ENCODE measurements at regions not wholly inside any gene's neighbourhood (a gene's known extent, or its start where the extent isn't known, plus 50 kb on each side); places are given as distances from the start of the nearest gene placed in this dataset. TPM values are rescaled to one million over a fixed set of nuclear protein-coding genes. Genes with fewer than 3 reads are reported as not detected.

GRCh38 chr5:17163221-17163620, 54.2 kb upstream of the BASP1 start:
- no peak overlapping the region for H4K8ac ChIP-seq (ENCODE audit: low read length)
- no peak overlapping the region for H2AK5ac ChIP-seq (ENCODE audit: low read length, severe bottlenecking)
- no peak overlapping the region for H2AFZ ChIP-seq (ENCODE audit: low read depth, low read length)
- H2BK5ac ChIP-seq (ENCODE audit: low read depth, low read length, poor library complexity, severe bottlenecking), result no peak overlapping the region
- H2BK120ac ChIP-seq (ENCODE audit: low read depth, low read length), result no peak overlapping the region
- peaks cover 2% of the 10 kb centered on the region for H3K4me1 ChIP-seq (ENCODE audit: control insufficient read depth, insufficient read depth, low read depth, low read length)
- H3K9me3 ChIP-seq (ENCODE audit: control insufficient read depth, low read length), result no peaks in the 10 kb centered on the region
- H3K9ac ChIP-seq (ENCODE audit: low read length), result no peak overlapping the region
- no peak overlapping the region for H2BK12ac ChIP-seq (ENCODE audit: low read length in 2 of 2)
- no peak overlapping the region for H3K27ac ChIP-seq (ENCODE audit: low read length, poor library complexity, severe bottlenecking)
- H3K23ac ChIP-seq (ENCODE audit: low read length in 2 of 2), result no peak overlapping the region
- no peak overlapping the region for H4K91ac ChIP-seq (ENCODE audit: low read length)
- no peaks in the 10 kb centered on the region for H3K36me3 ChIP-seq (ENCODE audit: control insufficient read depth in 1 of 2, insufficient read depth in 2 of 2, low read depth in 1 of 2, low read length in 2 of 2)
- no peaks in the 10 kb centered on the region for H3K79me1 ChIP-seq (replicated peaks; ENCODE audit: low read length, poor library complexity, severe bottlenecking)
- no peak for DNase-seq
- H3K27me3 ChIP-seq (ENCODE audit: control insufficient read depth in 1 of 2, insufficient read depth in 1 of 2, low read length in 2 of 2), result peaks cover 0 to 8% of the 10 kb centered on the region in 2 experiments
- H3K4ac ChIP-seq (ENCODE audit: low read depth in 1 of 2, low read length in 2 of 2), result no peak overlapping the region
- no peak overlapping the region for H3K4me2 ChIP-seq (ENCODE audit: low read length, poor library complexity, severe bottlenecking)
- H3K14ac ChIP-seq (ENCODE audit: low read length in 2 of 2), result no peak overlapping the region
- H3K18ac ChIP-seq (ENCODE audit: low read depth in 1 of 2, low read length in 2 of 2), result no peak overlapping the region
- H2BK15ac ChIP-seq (ENCODE audit: low read depth, poor library complexity, severe bottlenecking), result no peak overlapping the region
- no peak overlapping the region for H3K4me3 ChIP-seq (ENCODE audit: insufficient read depth in 1 of 2, low read depth in 1 of 2, low read length in 2 of 2)

DNA sequence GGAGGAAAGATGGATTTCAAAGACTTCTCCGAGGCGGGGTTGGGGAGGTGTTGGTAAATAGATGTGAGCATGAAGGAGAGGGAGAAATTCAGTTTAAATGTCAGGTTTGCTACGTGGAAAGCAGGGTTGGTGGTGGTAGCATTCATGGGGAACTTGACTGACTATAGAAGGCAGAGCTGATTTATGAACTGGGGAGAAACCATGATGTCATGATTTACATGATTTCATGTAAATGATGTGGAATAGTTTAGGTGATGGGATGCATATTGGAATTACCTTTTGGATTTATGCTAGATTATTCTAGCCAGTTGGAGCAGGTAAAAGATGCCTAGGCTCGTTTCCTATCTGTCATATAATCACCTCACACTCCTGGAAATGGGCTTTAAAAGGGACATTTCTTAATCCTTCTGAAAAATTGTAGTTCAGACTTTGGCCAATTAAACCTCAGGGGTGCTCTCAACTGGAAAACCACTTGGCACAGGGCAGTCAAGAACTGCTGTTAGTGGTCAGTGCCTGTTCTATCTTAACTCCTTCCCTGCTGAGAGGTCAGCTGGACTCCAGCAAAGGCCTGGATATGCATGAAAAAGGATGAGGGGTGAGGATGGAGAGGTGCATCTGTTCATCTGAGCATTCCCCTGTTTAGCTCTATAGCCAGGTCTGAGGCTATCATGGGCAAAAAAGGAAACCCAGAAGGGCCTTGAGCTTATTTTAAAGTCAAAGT, 50.1 kb upstream of the BASP1 start:
- H4K8ac ChIP-seq (ENCODE audit: low read length), result peak overlapping the region; percentile 29
- H2BK5ac ChIP-seq (ENCODE audit: low read depth, low read length, poor library complexity, severe bottlenecking), result no peak overlapping the region
- H2BK12ac ChIP-seq (ENCODE audit: low read length in 2 of 2), result peak overlapping the region; percentile 29 to 61
- H3K4me2 ChIP-seq (ENCODE audit: low read length, poor library complexity, severe bottlenecking), result no peak overlapping the region
- H3K18ac ChIP-seq (ENCODE audit: low read depth in 1 of 2, low read length in 2 of 2), result peak overlapping the region; percentile 13 to 27
- H3K36me3 ChIP-seq (ENCODE audit: control insufficient read depth in 1 of 2, insufficient read depth in 2 of 2, low read depth in 1 of 2, low read length in 2 of 2), result no peaks in the 10 kb centered on the region
- no peak overlapping the region for H3K14ac ChIP-seq (ENCODE audit: low read length in 2 of 2)
- H4K91ac ChIP-seq (ENCODE audit: low read length), result peak overlapping the region; percentile 5
- peaks cover 0 to 8% of the 10 kb centered on the region in 2 experiments for H3K27me3 ChIP-seq (ENCODE audit: control insufficient read depth in 1 of 2, insufficient read depth in 1 of 2, low read length in 2 of 2)
- no peaks in the 10 kb centered on the region for H3K4me1 ChIP-seq (ENCODE audit: control insufficient read depth, insufficient read depth, low read depth, low read length)
- no peak for DNase-seq
- H3K4me3 ChIP-seq (ENCODE audit: insufficient read depth in 1 of 2, low read depth in 1 of 2, low read length in 2 of 2), result no peak overlapping the region
- no peak overlapping the region for H2AFZ ChIP-seq (ENCODE audit: low read depth, low read length)
- 71% methylated on average over 4 of the region's 4 CpGs for WGBS
- peak overlapping the region in 1 of 2 experiments; percentile 15 for H3K4ac ChIP-seq (ENCODE audit: low read depth in 1 of 2, low read length in 2 of 2)
- H3K9me3 ChIP-seq (ENCODE audit: control insufficient read depth, low read length), result no peaks in the 10 kb centered on the region
- H2AK5ac ChIP-seq (ENCODE audit: low read length, severe bottlenecking), result no peak overlapping the region
- H3K9ac ChIP-seq (ENCODE audit: low read length), result no peak overlapping the region
- peak overlapping the region; percentile 84 for H2BK15ac ChIP-seq (ENCODE audit: low read depth, poor library complexity, severe bottlenecking)
- H2BK120ac ChIP-seq (ENCODE audit: low read depth, low read length), result peak overlapping the region; percentile 23
- H3K27ac ChIP-seq (ENCODE audit: low read length, poor library complexity, severe bottlenecking), result no peak overlapping the region
- H3K79me1 ChIP-seq (replicated peaks; ENCODE audit: low read length, poor library complexity, severe bottlenecking), result no peaks in the 10 kb centered on the region
- no peak overlapping the region for H3K23ac ChIP-seq (ENCODE audit: low read length in 2 of 2)

Small RNAs in the stretch of these regions (small RNA-seq; reads per million reads assigned to genes)
- gene RF00019 (ENCODE audit: low read depth) (not detected), gene RNA5SP180 (ENCODE audit: low read depth) (not detected)
